ENCODE measurements at regions not wholly inside any gene's neighbourhood (a gene's known extent, or its start where the extent isn't known, plus 50 kb on each side); places are given as distances from the start of the nearest gene placed in this dataset.

GRCh38 chr17:77756846-77757560 lies 201.5 kb upstream of the TNRC6C start:
- no peak for TF ChIP-seq POLR2AphosphoS5 (IDR thresholded peaks at IDR 0.05)
- intact Hi-C loops (cut with DNase I; ENCODE audit: low total_unique reads), result no loop called here
- Histone ChIP-seq H3K36me3 (no peaks in the 10 kb centered on the region), H3K4me1 (no peaks in the 10 kb centered on the region), H3K27ac (no peak overlapping the region), H3K4me3 (no peak overlapping the region), H3K9me3 (no peaks in the 10 kb centered on the region), H3K27me3 (peaks cover 7% of the 10 kb centered on the region)
- WGBS, 2 donors (ENCODE audit: low coverage in 1 of 2), result 65% methylated on average over 10 of the region's 10 CpGs; no CpG with 5 or more reads in 1 of the 2 donors
- in situ Hi-C loops (cut with MboI; ENCODE audit: low pct_ligation_motif_present in 1 of 4, low pct_unique_long_range_greater_than_20kb in 1 of 4, low sequenced_read_pairs in 3 of 4), result no loop called here
- no peak for DNase-seq

GRCh38 chr17:77757561-77757898 lies 201.0 kb upstream of the TNRC6C start:
- intact Hi-C loops (cut with DNase I; ENCODE audit: low total_unique reads) (no loop called here), in situ Hi-C loops (cut with MboI; ENCODE audit: low pct_ligation_motif_present in 1 of 4, low pct_unique_long_range_greater_than_20kb in 1 of 4, low sequenced_read_pairs in 3 of 4) (no loop called here)
- Histone ChIP-seq H3K4me1 (no peaks in the 10 kb centered on the region), H3K27ac (no peak overlapping the region), H3K4me3 (no peak overlapping the region), H3K9me3 (no peaks in the 10 kb centered on the region), H3K27me3 (peaks cover 12% of the 10 kb centered on the region), H3K36me3 (no peaks in the 10 kb centered on the region)
- TF ChIP-seq, protein P1, sequence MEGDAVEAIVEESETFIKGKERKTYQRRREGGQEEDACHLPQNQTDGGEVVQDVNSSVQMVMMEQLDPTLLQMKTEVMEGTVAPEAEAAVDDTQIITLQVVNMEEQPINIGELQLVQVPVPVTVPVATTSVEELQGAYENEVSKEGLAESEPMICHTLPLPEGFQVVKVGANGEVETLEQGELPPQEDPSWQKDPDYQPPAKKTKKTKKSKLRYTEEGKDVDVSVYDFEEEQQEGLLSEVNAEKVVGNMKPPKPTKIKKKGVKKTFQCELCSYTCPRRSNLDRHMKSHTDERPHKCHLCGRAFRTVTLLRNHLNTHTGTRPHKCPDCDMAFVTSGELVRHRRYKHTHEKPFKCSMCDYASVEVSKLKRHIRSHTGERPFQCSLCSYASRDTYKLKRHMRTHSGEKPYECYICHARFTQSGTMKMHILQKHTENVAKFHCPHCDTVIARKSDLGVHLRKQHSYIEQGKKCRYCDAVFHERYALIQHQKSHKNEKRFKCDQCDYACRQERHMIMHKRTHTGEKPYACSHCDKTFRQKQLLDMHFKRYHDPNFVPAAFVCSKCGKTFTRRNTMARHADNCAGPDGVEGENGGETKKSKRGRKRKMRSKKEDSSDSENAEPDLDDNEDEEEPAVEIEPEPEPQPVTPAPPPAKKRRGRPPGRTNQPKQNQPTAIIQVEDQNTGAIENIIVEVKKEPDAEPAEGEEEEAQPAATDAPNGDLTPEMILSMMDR (IDR thresholded peaks at IDR 0.05), result no peak
- TF ChIP-seq POLR2AphosphoS5 (IDR thresholded peaks at IDR 0.05), result no peak
- TF ChIP-seq EP300 (IDR thresholded peaks at IDR 0.05; ENCODE audit: low read depth), result no peak
- no peak for TF ChIP-seq POLR2A (IDR thresholded peaks at IDR 0.05)
- 25 to 33% methylated on average over 5 to 7 of the region's 7 CpGs for WGBS, 2 donors (ENCODE audit: low coverage in 1 of 2)
- DNase-seq, result no peak

GRCh38 chr17:77763023-77763422 lies 195.5 kb upstream of the TNRC6C start:
- in situ Hi-C loops (cut with MboI; ENCODE audit: low pct_ligation_motif_present in 1 of 4, low pct_unique_long_range_greater_than_20kb in 1 of 4, low sequenced_read_pairs in 3 of 4) (loop anchor here in 1 of 4 donors (10.0 kb wide), 1 partner anchor 252 kb away; no protein-coding TSS in a partner anchor), intact Hi-C loops (cut with DNase I; ENCODE audit: low total_unique reads) (no loop called here)
- Histone ChIP-seq H3K27ac (no peak overlapping the region), H3K27me3 (peaks cover 9% of the 10 kb centered on the region), H3K4me1 (no peaks in the 10 kb centered on the region), H3K36me3 (no peaks in the 10 kb centered on the region), H3K4me3 (no peak overlapping the region), H3K9me3 (no peaks in the 10 kb centered on the region)
- no peak for DNase-seq
- 49% methylated on average over 6 of the region's 6 CpGs; no CpG with 5 or more reads in 1 of the 2 donors for WGBS, 2 donors (ENCODE audit: low coverage in 1 of 2)
- TF ChIP-seq, protein P1 (IDR thresholded peaks at IDR 0.05), result no peak
- TF ChIP-seq POLR2AphosphoS5 (IDR thresholded peaks at IDR 0.05) (no peak), EP300 (IDR thresholded peaks at IDR 0.05; ENCODE audit: low read depth) (no peak), POLR2A (IDR thresholded peaks at IDR 0.05) (no peak)

DNA sequence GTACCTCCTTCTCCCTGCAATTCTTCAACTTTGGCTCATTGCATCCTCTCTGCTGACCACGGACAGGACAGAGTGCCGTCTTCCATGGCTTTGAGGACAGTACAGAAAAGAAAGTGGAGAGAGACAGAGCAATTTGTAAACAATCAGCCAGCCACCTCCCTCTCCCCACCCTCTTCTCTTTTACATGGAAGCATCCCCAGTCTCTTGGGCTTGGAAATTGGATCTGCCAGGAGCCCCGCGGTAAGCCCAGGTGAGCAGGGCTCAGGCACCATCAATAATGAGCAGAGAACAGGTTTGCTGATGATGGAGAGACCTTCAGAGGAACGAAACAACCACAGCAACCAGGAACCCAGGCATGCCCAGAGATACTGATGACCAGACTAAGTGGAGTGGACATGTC lies 194.9 kb upstream of the TNRC6C start:
- Histone ChIP-seq H3K4me1 (no peaks in the 10 kb centered on the region), H3K36me3 (no peaks in the 10 kb centered on the region), H3K27ac (no peak overlapping the region), H3K9me3 (no peaks in the 10 kb centered on the region), H3K27me3 (peaks cover 10% of the 10 kb centered on the region), H3K4me3 (no peak overlapping the region)
- 54 to 55% methylated on average over 2 to 5 of the region's 5 CpGs for WGBS, 2 donors (ENCODE audit: low coverage in 1 of 2)
- DNase-seq, result no peak
- in situ Hi-C loops (cut with MboI; ENCODE audit: low pct_ligation_motif_present in 1 of 4, low pct_unique_long_range_greater_than_20kb in 1 of 4, low sequenced_read_pairs in 3 of 4) (loop anchor here in 1 of 4 donors (10.0 kb wide), 1 partner anchor 251 kb away; no protein-coding TSS in a partner anchor), intact Hi-C loops (cut with DNase I; ENCODE audit: low total_unique reads) (no loop called here)
- TF ChIP-seq, protein P1 (IDR thresholded peaks at IDR 0.05), result no peak
- TF ChIP-seq POLR2AphosphoS5 (IDR thresholded peaks at IDR 0.05), result no peak
- no peak for TF ChIP-seq EP300 (IDR thresholded peaks at IDR 0.05; ENCODE audit: low read depth)
- no peak for TF ChIP-seq POLR2A (IDR thresholded peaks at IDR 0.05)

Data from transverse colon (tissue), 4 donors.